ACC112 (cell line): ENCODE measurements at regions not wholly inside any gene's neighbourhood (a gene's known extent, or its start where the extent isn't known, plus 50 kb on each side); places are given as distances from the start of the nearest gene placed in this dataset.

ENCODE experiments used
- H2AFZ ChIP-seq: fragments of 200-600 bp; sonication (generic); one replicate; pipeline ENCODE4 v1.6.0; 2017; ENCODE audit warnings: antibody characterized with exemption, low read length; ENCODE audit not compliant: unreplicated experiment
- H3K27ac ChIP-seq: fragments of 200-600 bp; sonication (generic); 2 replicates; pipeline ENCODE4 v1.5.1; 2014; ENCODE audit warnings: low read depth, mild to moderate bottlenecking, antibody characterized with exemption, low read length, moderate library complexity
- H3K27me3 ChIP-seq: fragments of 200-600 bp; sonication (generic); 2 replicates; pipeline ENCODE4 v1.6.1; 2014; ENCODE audit warnings: mild to moderate bottlenecking, antibody characterized with exemption, low read length, moderate library complexity, mixed read lengths; ENCODE audit not compliant: insufficient read depth
- H3K36me3 ChIP-seq: fragments of 200-600 bp; sonication (generic); 2 replicates; pipeline ENCODE4 v1.6.1; 2016; ENCODE audit warnings: mild to moderate bottlenecking, antibody characterized with exemption, low read length, moderate library complexity, mixed read lengths; ENCODE audit not compliant: insufficient read depth
- H3K4me1 ChIP-seq: fragments of 200-600 bp; sonication (generic); one replicate; pipeline ENCODE4 v1.6.1; 2016; ENCODE audit warnings: low read length, mixed read lengths; ENCODE audit not compliant: insufficient read depth, unreplicated experiment, control insufficient read depth
- H3K4me3 ChIP-seq: fragments of 200-600 bp; sonication (generic); 2 replicates; pipeline ENCODE4 v1.5.1; 2014; ENCODE audit warnings: mild to moderate bottlenecking, low read depth, low read length
- H3K79me2 ChIP-seq: fragments of 200-600 bp; sonication (generic); one replicate; pipeline ENCODE4 v1.6.0; 2016; ENCODE audit warnings: low read length; ENCODE audit not compliant: control insufficient read depth, unreplicated experiment, insufficient read depth

- Histone ChIP-seq H3K27ac (no peak overlapping the region), H3K27me3 (no peaks in the 10 kb centered on the region), H3K4me1 (no peaks in the 10 kb centered on the region), H3K79me2 (no peaks in the 10 kb centered on the region), H3K36me3 (no peaks in the 10 kb centered on the region), H2AFZ (no peak overlapping the region), H3K4me3 (no peak overlapping the region)
Measured at GRCh38 chr12:83656004-83656403, 969.3 kb downstream of the TMTC2 start.

GRCh38 chr12:83642205-83642604, 955.5 kb downstream of the TMTC2 start:
- Histone ChIP-seq H3K27ac (no peak overlapping the region), H3K4me3 (no peak overlapping the region), H3K27me3 (no peaks in the 10 kb centered on the region), H2AFZ (no peak overlapping the region), H3K79me2 (no peaks in the 10 kb centered on the region), H3K36me3 (no peaks in the 10 kb centered on the region), H3K4me1 (no peaks in the 10 kb centered on the region)

- Histone ChIP-seq H3K27ac (no peak overlapping the region), H3K4me1 (no peaks in the 10 kb centered on the region), H3K36me3 (no peaks in the 10 kb centered on the region), H3K27me3 (no peaks in the 10 kb centered on the region), H2AFZ (no peak overlapping the region), H3K4me3 (no peak overlapping the region), H3K79me2 (no peaks in the 10 kb centered on the region)
Measured at GRCh38 chr12:83641789-83642188, 955.1 kb downstream of the TMTC2 start.

GRCh38 chr12:83634726-83635267, 948.1 kb downstream of the TMTC2 start:
- Histone ChIP-seq H3K4me1 (no peaks in the 10 kb centered on the region), H2AFZ (no peak overlapping the region), H3K36me3 (no peaks in the 10 kb centered on the region), H3K79me2 (no peaks in the 10 kb centered on the region), H3K27ac (no peak overlapping the region), H3K27me3 (no peaks in the 10 kb centered on the region), H3K4me3 (no peak overlapping the region)

GRCh38 chr12:83630526-83630925, 943.8 kb downstream of the TMTC2 start:
- no peaks in the 10 kb centered on the region for H3K27me3 ChIP-seq
- no peak overlapping the region for H2AFZ ChIP-seq
- H3K36me3 ChIP-seq: no peaks in the 10 kb centered on the region
- no peak overlapping the region for H3K4me3 ChIP-seq
- no peak overlapping the region for H3K27ac ChIP-seq
- H3K4me1 ChIP-seq: no peaks in the 10 kb centered on the region
- no peaks in the 10 kb centered on the region for H3K79me2 ChIP-seq

GRCh38 chr12:83629931-83630330, 943.2 kb downstream of the TMTC2 start:
- no peaks in the 10 kb centered on the region for H3K36me3 ChIP-seq
- no peak overlapping the region for H3K27ac ChIP-seq
- H3K4me3 ChIP-seq: no peak overlapping the region
- no peak overlapping the region for H2AFZ ChIP-seq
- no peaks in the 10 kb centered on the region for H3K27me3 ChIP-seq
- H3K4me1 ChIP-seq: no peaks in the 10 kb centered on the region
- no peaks in the 10 kb centered on the region for H3K79me2 ChIP-seq

GRCh38 chr12:83622205-83622604, 935.5 kb downstream of the TMTC2 start:
- H3K4me1 ChIP-seq: no peaks in the 10 kb centered on the region
- no peaks in the 10 kb centered on the region for H3K79me2 ChIP-seq
- H3K36me3 ChIP-seq: no peaks in the 10 kb centered on the region
- no peak overlapping the region for H3K4me3 ChIP-seq
- H3K27me3 ChIP-seq: no peaks in the 10 kb centered on the region
- H3K27ac ChIP-seq: no peak overlapping the region
- H2AFZ ChIP-seq: no peak overlapping the region

GRCh38 chr12:83619973-83620372, 933.3 kb downstream of the TMTC2 start:
- Histone ChIP-seq H3K27ac (no peak overlapping the region), H3K4me3 (no peak overlapping the region), H3K36me3 (no peaks in the 10 kb centered on the region), H3K79me2 (no peaks in the 10 kb centered on the region), H2AFZ (no peak overlapping the region), H3K27me3 (no peaks in the 10 kb centered on the region), H3K4me1 (no peaks in the 10 kb centered on the region)

GRCh38 chr12:83615152-83615551, 928.4 kb downstream of the TMTC2 start:
- Histone ChIP-seq H3K4me3 (no peak overlapping the region), H3K4me1 (no peaks in the 10 kb centered on the region), H3K27ac (no peak overlapping the region)

GRCh38 chr12:83613586-83614110, 926.9 kb downstream of the TMTC2 start:
- H3K36me3 ChIP-seq: no peaks in the 10 kb centered on the region
- H3K4me3 ChIP-seq: no peak overlapping the region
- H2AFZ ChIP-seq: no peak overlapping the region
- H3K27me3 ChIP-seq: no peaks in the 10 kb centered on the region
- H3K4me1 ChIP-seq: no peaks in the 10 kb centered on the region
- no peak overlapping the region for H3K27ac ChIP-seq
- H3K79me2 ChIP-seq: no peaks in the 10 kb centered on the region

More at GRCh38 chr12:83615152-83615551, 928.4 kb downstream of the TMTC2 start:
- Histone ChIP-seq H2AFZ (no peak overlapping the region), H3K79me2 (no peaks in the 10 kb centered on the region), H3K36me3 (no peaks in the 10 kb centered on the region), H3K27me3 (no peaks in the 10 kb centered on the region)

GRCh38 chr12:83603106-83603505, 916.4 kb downstream of the TMTC2 start:
- Histone ChIP-seq H3K36me3 (no peaks in the 10 kb centered on the region), H3K27me3 (no peaks in the 10 kb centered on the region), H2AFZ (no peak overlapping the region), H3K4me3 (no peak overlapping the region), H3K79me2 (no peaks in the 10 kb centered on the region), H3K27ac (no peak overlapping the region), H3K4me1 (no peaks in the 10 kb centered on the region)
